ENCODE measurements at regions not wholly inside any gene's neighbourhood (a gene's known extent, or its start where the extent isn't known, plus 50 kb on each side); places are given as distances from the start of the nearest gene placed in this dataset.

DNA sequence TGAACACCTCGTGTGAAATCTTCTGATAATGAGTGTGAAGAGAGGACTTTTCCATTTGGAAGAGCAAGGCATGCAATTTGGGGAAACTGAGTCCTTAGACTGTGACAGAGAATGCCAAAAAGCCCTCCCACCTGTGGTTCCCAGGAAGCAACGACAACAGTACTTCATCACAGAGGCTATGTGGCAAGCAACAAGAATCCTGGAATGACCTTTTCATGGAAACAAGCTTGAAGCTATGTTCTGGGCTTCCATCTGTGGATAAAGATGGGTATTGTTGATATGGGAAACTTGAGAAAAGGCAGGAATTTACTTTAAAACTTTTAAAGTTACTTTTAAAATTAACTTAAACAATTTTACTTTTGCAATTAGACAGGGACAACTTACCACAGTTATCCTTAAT, 131.2 kb upstream of the ANKH start:
- intact Hi-C loops (cut with DNase I): loop anchor here (1.0 to 5.0 kb wide), 2 partner anchors 130 to 275 kb away; partner anchors contain the start of gene ANKH
- no peaks in the 10 kb centered on the region for H3K36me3 ChIP-seq
- no peaks in the 10 kb centered on the region for H3K27me3 ChIP-seq
- peaks cover 0 to 5% (median 0%) of the 10 kb centered on the region in 4 donors for H3K9me3 ChIP-seq
- no peak overlapping the region for H3K4me3 ChIP-seq
- WGBS: 49% methylated on average over 2 of the region's 2 CpGs
- no peak for DNase-seq (ENCODE audit: extremely low spot score)
- H3K4me1 ChIP-seq: peaks cover 2 to 10% (median 8%) of the 10 kb centered on the region in 4 donors
- TF ChIP-seq POLR2AphosphoS5 (IDR thresholded peaks at IDR 0.05) (no peak), EP300 (IDR thresholded peaks at IDR 0.05) (no peak), POLR2A (IDR thresholded peaks at IDR 0.05; ENCODE audit: low read depth) (no peak)
- TF ChIP-seq, protein P1, sequence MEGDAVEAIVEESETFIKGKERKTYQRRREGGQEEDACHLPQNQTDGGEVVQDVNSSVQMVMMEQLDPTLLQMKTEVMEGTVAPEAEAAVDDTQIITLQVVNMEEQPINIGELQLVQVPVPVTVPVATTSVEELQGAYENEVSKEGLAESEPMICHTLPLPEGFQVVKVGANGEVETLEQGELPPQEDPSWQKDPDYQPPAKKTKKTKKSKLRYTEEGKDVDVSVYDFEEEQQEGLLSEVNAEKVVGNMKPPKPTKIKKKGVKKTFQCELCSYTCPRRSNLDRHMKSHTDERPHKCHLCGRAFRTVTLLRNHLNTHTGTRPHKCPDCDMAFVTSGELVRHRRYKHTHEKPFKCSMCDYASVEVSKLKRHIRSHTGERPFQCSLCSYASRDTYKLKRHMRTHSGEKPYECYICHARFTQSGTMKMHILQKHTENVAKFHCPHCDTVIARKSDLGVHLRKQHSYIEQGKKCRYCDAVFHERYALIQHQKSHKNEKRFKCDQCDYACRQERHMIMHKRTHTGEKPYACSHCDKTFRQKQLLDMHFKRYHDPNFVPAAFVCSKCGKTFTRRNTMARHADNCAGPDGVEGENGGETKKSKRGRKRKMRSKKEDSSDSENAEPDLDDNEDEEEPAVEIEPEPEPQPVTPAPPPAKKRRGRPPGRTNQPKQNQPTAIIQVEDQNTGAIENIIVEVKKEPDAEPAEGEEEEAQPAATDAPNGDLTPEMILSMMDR (IDR thresholded peaks at IDR 0.05): no peak
- no peak overlapping the region for H3K27ac ChIP-seq (replicated peaks in 1 of 4)

DNA sequence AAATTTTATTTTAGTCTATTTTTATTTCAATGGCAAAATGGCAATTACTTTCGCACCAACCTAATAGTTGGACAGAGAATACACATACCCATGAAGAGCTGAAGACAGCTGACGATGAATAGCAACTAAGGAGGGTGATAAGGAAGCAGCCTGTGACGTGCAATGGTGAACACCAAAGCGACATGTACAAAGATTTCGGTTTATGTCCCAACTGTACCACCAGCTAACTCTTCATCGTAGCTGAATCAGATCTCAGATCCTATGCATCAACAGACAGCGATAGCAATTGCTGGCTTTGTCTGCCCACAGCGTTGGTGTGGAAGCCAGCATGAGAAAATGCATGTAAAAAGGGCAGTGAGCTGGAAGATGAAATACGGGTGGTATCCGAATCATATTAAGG, 130.6 kb upstream of the ANKH start:
- Histone ChIP-seq H3K27me3 (no peaks in the 10 kb centered on the region), H3K4me3 (no peak overlapping the region), H3K27ac (replicated peaks in 1 of 4) (no peak overlapping the region), H3K36me3 (no peaks in the 10 kb centered on the region), H3K9me3 (peaks cover 0 to 5% (median 0%) of the 10 kb centered on the region in 4 donors), H3K4me1 (peaks cover 0 to 9% (median 6%) of the 10 kb centered on the region in 4 donors)
- TF ChIP-seq, protein P1 (IDR thresholded peaks at IDR 0.05): no peak
- TF ChIP-seq POLR2AphosphoS5 (IDR thresholded peaks at IDR 0.05) (no peak), POLR2A (IDR thresholded peaks at IDR 0.05; ENCODE audit: low read depth) (no peak), EP300 (IDR thresholded peaks at IDR 0.05) (no peak)
- intact Hi-C loops (cut with DNase I): loop anchor here (5.0 kb wide), 1 partner anchor 130 kb away; the partner anchor contains the start of gene ANKH
- WGBS: 93% methylated on average over 10 of the region's 10 CpGs
- no peak for DNase-seq (ENCODE audit: extremely low spot score)

GRCh38 chr5:15001517-15001916, 129.9 kb upstream of the ANKH start:
- TF ChIP-seq, protein P1 (IDR thresholded peaks at IDR 0.05): no peak
- no peak for TF ChIP-seq POLR2A (IDR thresholded peaks at IDR 0.05; ENCODE audit: low read depth)
- TF ChIP-seq EP300 (IDR thresholded peaks at IDR 0.05): no peak
- TF ChIP-seq POLR2AphosphoS5 (IDR thresholded peaks at IDR 0.05): no peak
- intact Hi-C loops (cut with DNase I): loop anchor here (5.0 kb wide), 1 partner anchor 129 kb away; the partner anchor contains the start of gene ANKH
- Histone ChIP-seq H3K4me1 (peaks cover 0 to 9% (median 6%) of the 10 kb centered on the region in 4 donors), H3K27ac (replicated peaks in 1 of 4) (no peak overlapping the region), H3K9me3 (peaks cover 0 to 5% (median 0%) of the 10 kb centered on the region in 4 donors), H3K27me3 (no peaks in the 10 kb centered on the region), H3K4me3 (no peak overlapping the region), H3K36me3 (no peaks in the 10 kb centered on the region)
- DNase-seq (ENCODE audit: extremely low spot score): no peak
- 96% methylated on average over 2 of the region's 2 CpGs for WGBS

DNA sequence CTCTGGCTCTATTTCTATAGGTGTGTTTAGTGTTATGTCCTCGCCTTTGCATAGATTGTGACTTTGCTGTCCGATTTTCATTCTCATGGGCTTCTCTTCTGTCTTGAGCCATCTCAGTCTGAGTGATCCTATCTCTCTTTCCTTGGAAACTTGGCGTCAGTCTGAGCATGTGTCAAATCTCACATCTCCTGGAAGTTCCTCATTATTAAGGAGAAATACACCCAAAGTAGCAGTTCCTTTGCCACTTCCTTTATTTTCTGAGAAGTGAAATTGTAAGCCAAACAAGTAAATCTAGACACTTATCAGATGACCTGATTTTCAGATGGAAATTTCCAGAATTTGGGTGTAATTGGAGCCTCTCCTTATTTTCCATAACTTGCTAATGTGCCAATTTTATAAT, 126.9 kb upstream of the ANKH start:
- Histone ChIP-seq H3K9me3 (peaks cover 0 to 5% (median 0%) of the 10 kb centered on the region in 4 donors), H3K36me3 (no peaks in the 10 kb centered on the region), H3K4me3 (no peak overlapping the region), H3K27ac (replicated peaks in 1 of 4) (no peak overlapping the region), H3K4me1 (peaks cover 0 to 4% (median under 1%) of the 10 kb centered on the region in 4 donors), H3K27me3 (no peaks in the 10 kb centered on the region)
- 89% methylated on average over 3 of the region's 3 CpGs for WGBS
- intact Hi-C loops (cut with DNase I): no loop called here
- DNase-seq (ENCODE audit: extremely low spot score): no peak
- TF ChIP-seq POLR2AphosphoS5 (IDR thresholded peaks at IDR 0.05): no peak
- TF ChIP-seq, protein P1 (IDR thresholded peaks at IDR 0.05): no peak
- no peak for TF ChIP-seq EP300 (IDR thresholded peaks at IDR 0.05)
- no peak for TF ChIP-seq POLR2A (IDR thresholded peaks at IDR 0.05; ENCODE audit: low read depth)

GRCh38 chr5:14996997-14997396, 125.4 kb upstream of the ANKH start:
- WGBS: 81% methylated on average over 3 of the region's 3 CpGs
- H3K27ac ChIP-seq (replicated peaks in 1 of 4): no peak overlapping the region
- no peaks in the 10 kb centered on the region for H3K36me3 ChIP-seq
- no peak for DNase-seq (ENCODE audit: extremely low spot score)
- no peaks in the 10 kb centered on the region for H3K27me3 ChIP-seq
- H3K4me1 ChIP-seq: no peaks in the 10 kb centered on the region
- H3K9me3 ChIP-seq: peaks cover 0 to 5% (median 0%) of the 10 kb centered on the region in 4 donors
- H3K4me3 ChIP-seq: no peak overlapping the region
- TF ChIP-seq EP300 (IDR thresholded peaks at IDR 0.05) (no peak), POLR2A (IDR thresholded peaks at IDR 0.05; ENCODE audit: low read depth) (no peak), POLR2AphosphoS5 (IDR thresholded peaks at IDR 0.05) (no peak)
- TF ChIP-seq, protein P1 (IDR thresholded peaks at IDR 0.05): no peak
- intact Hi-C loops (cut with DNase I): no loop called here

All from esophagus muscularis mucosa (tissue), 4 donors.